ENCODE measurements at regions not wholly inside any gene's neighbourhood (a gene's known extent, or its start where the extent isn't known, plus 50 kb on each side); places are given as distances from the start of the nearest gene placed in this dataset.
"Not testable (repeated sequence)": the region's sequence is repeated elsewhere in the genome, so short reads cannot be mapped to it uniquely, and the experiment has no call there.

GRCh38 chr2:116979916-116980764 is 834.4 kb upstream of the DDX18 start:
- Mint-ChIP-seq H3K4me3 (no peak overlapping the region), H3K27ac (no peak overlapping the region), H3K27me3 (ENCODE audit: low read depth in 3 of 3) (peaks cover 0 to 5% (median 1%) of the 10 kb centered on the region in 3 donors), H3K4me1 (no peaks in the 10 kb centered on the region), H3K9me3 (peaks cover 12 to 61% (median 39%) of the 10 kb centered on the region in 6 donors), H3K36me3 (no peaks in the 10 kb centered on the region)
- no peak for DNase-seq

DNA sequence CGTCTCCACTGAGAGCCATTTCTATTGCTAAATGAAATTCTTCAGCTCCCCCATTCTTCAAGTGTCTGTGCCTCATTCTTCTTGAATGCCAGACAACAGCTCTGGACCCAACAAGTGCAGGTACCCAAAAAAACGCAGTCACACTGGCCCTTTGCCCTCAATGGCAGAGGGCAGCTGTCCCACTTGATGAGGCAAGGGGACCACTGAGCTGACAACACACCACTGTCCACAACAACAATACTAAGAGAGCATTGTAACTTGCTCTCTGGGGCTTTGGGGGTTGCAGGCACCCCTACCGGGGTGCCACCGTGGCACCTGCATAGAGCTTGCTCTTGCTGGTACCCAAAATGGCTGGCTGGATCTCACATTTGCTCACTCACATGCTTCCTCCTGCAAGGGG is 827.0 kb upstream of the DDX18 start:
- H3K36me3 Mint-ChIP-seq, result no peaks in the 10 kb centered on the region
- no peak for DNase-seq
- H3K4me3 Mint-ChIP-seq, result no peak overlapping the region
- H3K9me3 Mint-ChIP-seq, result peaks cover 12 to 56% (median 38%) of the 10 kb centered on the region in 6 donors
- peaks cover 0 to 1% (median 0%) of the 10 kb centered on the region in 3 donors for H3K27me3 Mint-ChIP-seq (ENCODE audit: low read depth in 3 of 3)
- H3K27ac Mint-ChIP-seq, result no peak overlapping the region
- no peaks in the 10 kb centered on the region for H3K4me1 Mint-ChIP-seq

DNA sequence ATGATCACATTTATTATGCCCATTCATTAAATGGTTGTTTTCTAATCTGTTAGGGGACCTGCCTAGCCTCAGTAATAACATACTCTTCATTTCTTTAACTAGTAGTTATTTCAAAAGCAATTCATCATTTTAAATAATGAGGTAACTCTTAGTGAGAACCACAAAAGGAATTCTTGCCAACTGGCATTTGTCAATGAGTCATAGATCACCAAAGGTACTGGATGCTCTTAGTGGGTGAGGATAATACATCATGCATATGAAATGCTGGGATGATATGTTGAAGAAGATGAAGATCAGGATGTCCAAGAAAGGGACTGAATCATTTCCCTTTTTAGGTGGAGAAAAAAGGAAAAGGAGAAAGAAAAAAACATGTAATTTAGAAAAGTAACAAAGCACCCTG is 826.2 kb upstream of the DDX18 start:
- peaks cover 12 to 61% (median 38%) of the 10 kb centered on the region in 6 donors for H3K9me3 Mint-ChIP-seq
- no peaks in the 10 kb centered on the region for H3K27me3 Mint-ChIP-seq (ENCODE audit: low read depth in 3 of 3)
- no peaks in the 10 kb centered on the region for H3K36me3 Mint-ChIP-seq
- H3K4me1 Mint-ChIP-seq, result no peaks in the 10 kb centered on the region
- DNase-seq, result no peak
- no peak overlapping the region for H3K27ac Mint-ChIP-seq
- H3K4me3 Mint-ChIP-seq, result no peak overlapping the region

DNA sequence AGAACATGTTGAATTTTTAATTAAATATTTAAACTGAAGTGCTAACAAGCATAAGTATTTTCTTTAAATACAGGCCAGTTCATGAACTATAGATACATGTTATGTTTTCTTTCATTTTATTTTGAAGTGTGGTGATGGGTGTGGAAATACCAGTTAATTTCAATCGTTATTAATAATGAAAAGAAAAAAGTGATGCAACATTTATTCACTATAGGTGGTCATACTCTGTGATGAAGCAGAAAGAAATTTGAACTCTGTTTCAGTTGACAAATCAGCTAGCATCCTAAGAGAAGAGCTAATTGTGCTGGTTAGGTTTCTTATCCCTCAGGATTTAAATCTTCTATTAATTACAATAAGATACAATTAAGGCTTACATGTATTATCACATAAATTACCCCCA is 795.1 kb upstream of the DDX18 start:
- DNase-seq, result no peak
- Mint-ChIP-seq H3K4me1 (no peaks in the 10 kb centered on the region), H3K4me3 (no peak overlapping the region), H3K9me3 (peaks cover 0 to 8% (median 2%) of the 10 kb centered on the region in 6 donors), H3K36me3 (no peaks in the 10 kb centered on the region), H3K27ac (no peak overlapping the region), H3K27me3 (ENCODE audit: low read depth in 3 of 3) (peaks cover 0 to 4% (median 0%) of the 10 kb centered on the region in 3 donors)

DNA sequence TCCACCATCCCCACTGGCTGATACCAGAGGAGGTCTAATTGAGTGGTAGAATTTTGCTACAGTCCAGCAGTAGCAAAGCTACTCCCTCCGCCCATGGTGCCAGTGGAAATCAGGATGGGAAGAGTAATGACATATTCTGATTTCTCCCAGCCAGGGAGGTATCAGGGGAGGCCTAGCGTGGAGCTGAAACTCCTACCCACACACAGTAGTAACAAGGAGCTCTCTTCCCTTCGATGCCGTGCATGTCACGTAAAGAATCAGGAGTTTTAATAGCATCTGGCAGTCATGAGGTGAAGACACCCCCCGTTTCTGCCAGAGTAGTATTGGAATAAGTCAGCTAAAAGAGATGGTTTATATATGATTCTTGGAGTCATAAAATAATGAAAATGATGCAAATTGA is 786.8 kb upstream of the DDX18 start:
- no peak for DNase-seq
- peaks cover 0 to 1% (median 0%) of the 10 kb centered on the region in 3 donors for H3K27me3 Mint-ChIP-seq (ENCODE audit: low read depth in 3 of 3)
- H3K4me3 Mint-ChIP-seq, result no peak overlapping the region
- H3K4me1 Mint-ChIP-seq, result no peaks in the 10 kb centered on the region
- no peak overlapping the region for H3K27ac Mint-ChIP-seq
- H3K9me3 Mint-ChIP-seq, result peaks cover 14 to 34% (median 26%) of the 10 kb centered on the region in 6 donors
- peaks cover 0 to 4% (median 0%) of the 10 kb centered on the region in 3 donors for H3K36me3 Mint-ChIP-seq

DNA sequence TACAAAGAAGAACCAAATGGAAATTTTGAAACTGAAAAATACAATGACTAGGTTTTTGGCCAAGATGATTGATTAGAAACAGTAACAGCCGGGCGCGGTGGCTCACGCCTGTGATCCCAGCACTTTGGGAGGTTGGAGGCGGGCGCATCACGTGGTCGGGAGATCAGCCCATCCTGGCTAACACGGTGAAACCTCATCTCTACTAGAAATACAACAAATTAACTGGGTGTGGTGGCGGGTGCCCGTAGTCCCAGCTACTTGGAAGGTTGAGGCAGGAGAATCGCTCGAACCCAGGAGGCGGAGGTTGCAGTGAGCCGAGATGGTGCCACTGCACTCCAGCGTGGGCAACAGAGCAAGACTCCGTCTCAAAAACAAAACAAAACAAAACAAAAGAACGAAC is 785.8 kb upstream of the DDX18 start:
- not testable (repeated sequence) for H3K27ac Mint-ChIP-seq; H3K36me3 Mint-ChIP-seq; H3K27me3 Mint-ChIP-seq (ENCODE audit: low read depth in 3 of 3); H3K4me1 Mint-ChIP-seq; H3K4me3 Mint-ChIP-seq; DNase-seq
- H3K9me3 Mint-ChIP-seq, result peaks cover 18 to 41% (median 30%) of the 10 kb centered on the region in 6 donors

DNA sequence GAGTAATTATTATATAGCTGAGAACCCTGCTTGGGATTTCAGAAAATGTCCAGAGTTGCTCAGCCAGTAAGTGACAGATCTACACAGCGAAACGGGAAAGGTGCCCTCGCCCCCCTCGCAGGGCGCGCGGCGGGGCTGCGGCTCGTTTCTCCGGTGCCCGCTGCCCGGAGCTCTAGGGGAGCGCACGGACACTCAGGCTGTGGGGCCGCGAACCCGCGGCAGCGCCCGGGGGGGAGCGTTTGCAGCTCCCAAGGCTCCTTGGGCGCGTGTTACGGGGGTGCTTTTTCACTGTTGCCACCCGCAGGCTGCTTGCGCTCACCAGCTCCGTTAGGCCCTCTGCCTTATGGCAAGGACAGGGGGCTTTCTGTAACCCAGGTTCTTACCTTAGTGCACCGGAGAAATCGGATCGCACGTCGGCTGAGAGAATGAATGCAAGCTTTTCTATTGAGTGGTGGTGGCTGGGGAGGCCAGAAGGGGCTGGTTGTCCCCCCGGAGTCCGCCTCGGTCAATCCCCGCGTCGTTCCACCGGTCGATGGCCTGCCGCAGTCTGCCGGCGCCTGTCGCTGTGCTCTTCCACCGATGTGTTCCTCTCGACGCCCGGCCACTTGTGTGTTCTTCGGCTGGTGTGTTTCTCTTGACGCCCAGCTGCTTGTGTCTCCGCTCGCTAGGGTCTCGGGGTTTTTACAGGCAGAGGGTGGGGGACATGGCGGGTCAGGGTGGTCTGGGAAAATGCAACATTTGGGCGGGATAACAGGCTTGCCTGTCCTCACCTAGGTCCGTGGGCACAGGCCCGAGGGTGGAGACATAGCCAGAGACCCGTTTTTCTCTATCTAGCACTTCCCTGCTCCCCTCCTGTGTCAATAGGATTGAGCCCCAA is 758.8 kb upstream of the DDX18 start:
- H3K36me3 Mint-ChIP-seq, result peaks cover 0 to 4% (median 4%) of the 10 kb centered on the region in 3 donors
- H3K4me1 Mint-ChIP-seq, result no peaks in the 10 kb centered on the region

GRCh38 chr2:117056376-117056748 is 758.1 kb upstream of the DDX18 start:
- Mint-ChIP-seq H3K9me3 (peaks cover 24 to 65% (median 37%) of the 10 kb centered on the region in 6 donors), H3K4me1 (no peaks in the 10 kb centered on the region), H3K36me3 (peaks cover 0 to 4% (median 4%) of the 10 kb centered on the region in 3 donors), H3K27me3 (ENCODE audit: low read depth in 3 of 3) (peaks cover 0 to 2% (median 1%) of the 10 kb centered on the region in 3 donors), H3K27ac (no peak overlapping the region), H3K4me3 (no peak overlapping the region)
- no peak for DNase-seq

More for the DNA sequence above, 758.8 kb upstream of the DDX18 start:
- no peak overlapping the region for H3K27ac Mint-ChIP-seq
- no peak for DNase-seq
- H3K27me3 Mint-ChIP-seq (ENCODE audit: low read depth in 3 of 3), result peaks cover 0 to 2% (median 1%) of the 10 kb centered on the region in 3 donors
- no peak overlapping the region for H3K4me3 Mint-ChIP-seq
- H3K9me3 Mint-ChIP-seq, result peaks cover 24 to 71% (median 37%) of the 10 kb centered on the region in 6 donors

GRCh38 chr2:117057016-117057415 is 757.5 kb upstream of the DDX18 start:
- Mint-ChIP-seq H3K36me3 (peaks cover 0 to 4% (median 4%) of the 10 kb centered on the region in 3 donors), H3K9me3 (peaks cover 24 to 59% (median 37%) of the 10 kb centered on the region in 6 donors), H3K4me3 (no peak overlapping the region), H3K27ac (no peak overlapping the region), H3K27me3 (ENCODE audit: low read depth in 3 of 3) (peaks cover 0 to 2% (median 1%) of the 10 kb centered on the region in 3 donors), H3K4me1 (no peaks in the 10 kb centered on the region)
- no peak for DNase-seq

DNA sequence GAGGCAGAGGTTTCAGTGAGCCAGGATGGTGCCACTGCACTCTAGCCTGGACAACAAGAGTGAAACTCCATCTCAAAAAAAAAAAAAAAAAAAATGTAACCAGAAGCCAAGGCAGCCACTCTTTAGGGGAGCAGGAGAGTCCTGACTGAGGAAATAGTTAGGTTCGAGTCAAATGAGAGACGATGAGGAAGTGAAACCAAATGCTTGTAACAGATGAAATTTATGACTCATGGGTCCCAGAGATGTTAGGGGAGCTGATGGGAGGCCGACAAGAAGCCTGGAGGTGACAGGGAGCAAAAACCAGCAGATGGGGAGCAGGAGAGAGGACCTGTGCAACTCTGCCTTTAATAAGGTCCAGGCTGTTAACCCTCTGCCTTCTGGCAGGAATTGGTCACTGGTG is 756.1 kb upstream of the DDX18 start:
- Mint-ChIP-seq H3K36me3 (peaks cover 0 to 4% (median 4%) of the 10 kb centered on the region in 3 donors), H3K27me3 (ENCODE audit: low read depth in 3 of 3) (peaks cover 0 to 1% (median 0%) of the 10 kb centered on the region in 3 donors), H3K4me1 (no peaks in the 10 kb centered on the region), H3K4me3 (no peak overlapping the region), H3K27ac (no peak overlapping the region), H3K9me3 (peaks cover 20 to 54% (median 37%) of the 10 kb centered on the region in 6 donors)
- DNase-seq, result no peak

DNA sequence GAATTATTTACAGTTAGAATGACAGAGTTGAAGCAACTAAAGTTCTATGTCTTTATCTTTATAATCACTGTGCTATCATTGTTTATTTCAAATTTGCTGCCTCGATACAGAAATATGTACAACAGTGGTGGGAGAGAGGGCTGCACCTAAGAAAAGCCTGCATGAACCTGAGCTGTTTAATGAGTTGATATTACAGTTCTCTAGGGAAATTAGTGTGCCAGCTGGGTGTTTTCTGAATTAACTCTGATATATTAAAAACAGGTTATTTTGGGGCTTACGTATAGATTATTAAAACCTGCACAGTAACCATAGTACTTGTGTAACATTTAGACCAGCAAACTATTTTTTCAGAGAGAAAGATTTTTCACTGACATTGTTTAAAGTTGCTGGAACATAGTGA is 750.5 kb upstream of the DDX18 start:
- no peaks in the 10 kb centered on the region for H3K4me1 Mint-ChIP-seq
- H3K9me3 Mint-ChIP-seq, result peaks cover 2 to 42% (median 19%) of the 10 kb centered on the region in 6 donors
- no peak overlapping the region for H3K27ac Mint-ChIP-seq
- H3K36me3 Mint-ChIP-seq, result no peaks in the 10 kb centered on the region
- H3K27me3 Mint-ChIP-seq (ENCODE audit: low read depth in 3 of 3), result peaks cover 0 to 3% (median 0%) of the 10 kb centered on the region in 3 donors
- H3K4me3 Mint-ChIP-seq, result no peak overlapping the region
- DNase-seq, result no peak

DNA sequence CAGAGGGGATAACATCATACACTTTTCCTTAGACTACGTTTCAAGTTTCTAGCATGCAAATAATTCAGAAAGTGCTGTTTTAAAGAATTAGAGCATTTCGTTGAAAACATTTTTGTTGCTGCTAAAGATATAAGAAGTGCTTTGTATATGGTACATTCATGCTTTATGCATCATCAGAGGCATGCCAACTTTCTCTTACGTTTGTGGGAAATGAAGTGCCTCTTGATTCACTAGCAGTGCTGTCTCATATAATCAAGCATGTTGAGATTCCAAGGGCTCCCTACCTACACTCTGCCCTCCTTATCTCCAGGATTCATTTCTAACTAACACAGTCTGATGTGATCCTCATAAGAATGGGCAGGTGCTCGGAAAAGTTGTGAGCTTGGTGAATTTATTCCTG is 748.6 kb upstream of the DDX18 start:
- Mint-ChIP-seq H3K9me3 (peaks cover 7 to 45% (median 15%) of the 10 kb centered on the region in 6 donors), H3K27me3 (ENCODE audit: low read depth in 3 of 3) (peaks cover 0 to 5% (median 0%) of the 10 kb centered on the region in 3 donors), H3K4me3 (no peak overlapping the region), H3K4me1 (no peaks in the 10 kb centered on the region), H3K36me3 (no peaks in the 10 kb centered on the region), H3K27ac (no peak overlapping the region)
- no peak for DNase-seq

DNA sequence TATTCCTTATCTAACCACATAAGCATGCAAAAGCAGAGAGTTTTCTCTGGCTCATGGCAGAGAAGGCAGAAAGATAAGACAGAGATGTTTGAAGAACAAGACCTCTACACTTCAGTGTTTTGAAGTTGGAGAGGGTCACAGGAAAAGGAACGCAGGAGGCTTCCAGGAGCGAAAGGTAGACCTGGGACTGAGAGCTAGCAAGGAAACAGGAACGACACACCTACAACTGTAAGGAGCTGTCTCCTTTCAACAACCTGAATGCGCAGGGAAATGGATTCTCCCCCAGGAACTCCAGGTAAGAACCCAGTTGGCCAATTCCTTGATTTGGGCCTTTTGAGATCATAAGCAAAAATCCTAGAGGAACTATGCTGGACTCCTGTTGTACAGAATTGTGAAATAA is 746.6 kb upstream of the DDX18 start:
- Mint-ChIP-seq H3K27ac (no peak overlapping the region), H3K4me1 (no peaks in the 10 kb centered on the region), H3K9me3 (peaks cover 5 to 50% (median 19%) of the 10 kb centered on the region in 6 donors), H3K27me3 (ENCODE audit: low read depth in 3 of 3) (peaks cover 0 to 5% (median 0%) of the 10 kb centered on the region in 3 donors), H3K4me3 (no peak overlapping the region), H3K36me3 (no peaks in the 10 kb centered on the region)
- no peak for DNase-seq

DNA sequence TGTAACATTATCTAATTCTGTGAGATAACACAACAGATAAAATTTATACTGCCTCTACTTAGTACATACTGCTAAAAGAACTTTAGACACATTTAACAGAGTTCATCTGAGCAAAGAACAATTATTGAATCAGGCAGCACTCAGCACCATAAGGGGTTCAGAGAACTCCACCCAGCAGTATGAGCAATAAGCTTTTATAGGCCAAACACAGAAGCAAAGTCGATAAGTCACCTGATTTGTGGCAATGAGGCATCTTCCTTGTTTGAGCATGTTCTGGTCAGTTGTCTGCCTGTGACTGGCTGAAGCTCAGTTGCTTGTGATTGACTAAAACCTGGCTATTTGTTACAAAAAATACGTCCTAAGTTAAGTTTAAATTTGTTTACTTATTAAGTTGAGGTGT is 746.1 kb upstream of the DDX18 start:
- Mint-ChIP-seq H3K27me3 (ENCODE audit: low read depth in 3 of 3) (peaks cover 0 to 5% (median 0%) of the 10 kb centered on the region in 3 donors), H3K4me3 (no peak overlapping the region), H3K36me3 (no peaks in the 10 kb centered on the region), H3K9me3 (peaks cover 5 to 49% (median 19%) of the 10 kb centered on the region in 6 donors), H3K4me1 (no peaks in the 10 kb centered on the region), H3K27ac (no peak overlapping the region)
- DNase-seq, result no peak
